IMR-90 (cell line): ENCODE measurements at regions not wholly inside any gene's neighbourhood (a gene's known extent, or its start where the extent isn't known, plus 50 kb on each side); places are given as distances from the start of the nearest gene placed in this dataset.

Source experiments
- ATAC-seq: fragments of 200-7000 bp; cut with Tn5 transposase; 2 replicates; pipeline ENCODE4 v1.9.1; 2020; ENCODE audit warnings: low read depth, mild to moderate bottlenecking, moderate library complexity
- BruUV-seq: library from RNA; stranded (reverse); fragments of 400-500 nt; replicated peaks from 2 replicates; lab custom pipeline; 2021; lab: Mats Ljungman, UMichigan
- CTCF ChIA-PET: fragments of 300-600 bp; formaldehyde crosslinking; extraction: SDS; loops from one replicate; lab custom pipeline; 2021; ENCODE audit warnings: antibody characterized with exemption; lab: Yijun Ruan, JAX
- POLR2A ChIA-PET: fragments of 300-600 bp; sonication (Branson Sonifier 250); formaldehyde crosslinking; loops from one replicate; lab custom pipeline; 2022; ENCODE audit warnings: antibody characterized with exemption; ENCODE audit not compliant: unreplicated experiment; lab: Charles Lee
- DNase-seq: peaks from one replicate; pipeline ENCODE4 v3.0.0; 2013
- H2AFZ ChIP-seq: replicated peaks from 2 replicates; pipeline ENCODE3; 2013; ENCODE audit warnings: low read length, mild to moderate bottlenecking; ENCODE audit not compliant: poor library complexity
- H2AK5ac ChIP-seq: 2 replicates; pipeline ENCODE4 v1.6.1; 2013; ENCODE audit warnings: low read depth, low read length, inconsistent platforms
- H2AK9ac ChIP-seq: replicated peaks from 2 replicates; pipeline ENCODE3; 2013; ENCODE audit warnings: mild to moderate bottlenecking, low read depth, low read length, moderate library complexity; ENCODE audit not compliant: poor library complexity
- H2BK120ac ChIP-seq: 2 replicates; pipeline ENCODE4 v1.6.1; 2013; ENCODE audit warnings: low read depth, low read length, inconsistent platforms
- H2BK15ac ChIP-seq: 3 replicates; pipeline ENCODE4 v1.6.1; 2013; ENCODE audit warnings: low read depth, low read length, inconsistent platforms
- H2BK20ac ChIP-seq: 2 replicates; pipeline ENCODE4 v1.6.1; 2013; ENCODE audit warnings: low read depth, mild to moderate bottlenecking, inconsistent platforms, low read length, moderate library complexity
- H2BK5ac ChIP-seq: 2 replicates; pipeline ENCODE4 v1.6.1; 2013; ENCODE audit warnings: mild to moderate bottlenecking, low read depth, low read length, inconsistent platforms; ENCODE audit not compliant: poor library complexity, severe bottlenecking
- H3K14ac ChIP-seq: replicated peaks from 2 replicates; pipeline ENCODE4 v1.6.1; 2013; ENCODE audit warnings: low read depth, low read length, inconsistent platforms
- H3K18ac ChIP-seq: 2 replicates; pipeline ENCODE4 v1.6.1; 2013; ENCODE audit warnings: low read depth, low read length, control low read depth
- H3K23ac ChIP-seq: 2 replicates; pipeline ENCODE4 v1.6.1; 2013; ENCODE audit warnings: low read depth, low read length, inconsistent platforms
- H3K27ac ChIP-seq: 2 replicates; pipeline ENCODE4 v1.5.1; 2013; ENCODE audit warnings: mild to moderate bottlenecking, control low read depth, low read length; ENCODE audit not compliant: insufficient read depth
- H3K27me3 ChIP-seq: 2 replicates; pipeline ENCODE4 v1.6.1; 2013; ENCODE audit warnings: low read length; ENCODE audit not compliant: control insufficient read depth, insufficient read depth
- H3K36me3 ChIP-seq: 2 replicates; pipeline ENCODE4 v1.6.1; 2013; ENCODE audit warnings: low read length, mixed read lengths; ENCODE audit not compliant: control insufficient read depth, insufficient read depth
- H3K4ac ChIP-seq: 2 replicates; pipeline ENCODE4 v1.6.1; 2013; ENCODE audit warnings: low read depth, low read length, inconsistent platforms
- H3K4me1 ChIP-seq: 2 replicates; pipeline ENCODE4 v1.6.1; 2013; ENCODE audit warnings: low read length, mixed read lengths; ENCODE audit not compliant: control insufficient read depth, insufficient read depth
- H3K4me2 ChIP-seq: 2 replicates; pipeline ENCODE4 v1.6.1; 2013; ENCODE audit warnings: low read depth, mild to moderate bottlenecking, control low read depth, low read length, moderate library complexity
- H3K4me3 ChIP-seq: 2 replicates; pipeline ENCODE4 v1.5.1; 2013; ENCODE audit warnings: low read depth, mild to moderate bottlenecking, control low read depth, low read length, moderate library complexity; ENCODE audit not compliant: insufficient read depth
- H3K56ac ChIP-seq: 2 replicates; pipeline ENCODE4 v1.6.1; 2013; ENCODE audit warnings: low read length, inconsistent platforms; ENCODE audit not compliant: insufficient read depth; ENCODE audit errors: extremely low read depth
- H3K79me1 ChIP-seq, 2 experiments: 2 replicates each; pipeline ENCODE4 v1.6.1; 2013; ENCODE audit warnings: low read length in 2 of 2, inconsistent platforms in 1 of 2, low read depth in 1 of 2
- H3K9ac ChIP-seq: 2 replicates; pipeline ENCODE4 v1.6.1; 2013; ENCODE audit warnings: low read depth, low read length, control low read depth
- H3K9me1 ChIP-seq: 2 replicates; pipeline ENCODE4 v1.6.1; 2013; ENCODE audit warnings: low read length, inconsistent platforms; ENCODE audit not compliant: insufficient read depth
- H3K9me3 ChIP-seq: 2 replicates; pipeline ENCODE4 v1.6.1; 2013; ENCODE audit warnings: low read length; ENCODE audit not compliant: control insufficient read depth, insufficient read depth
- H4K20me1 ChIP-seq: 2 replicates; pipeline ENCODE4 v1.6.1; 2013; ENCODE audit warnings: low read length, inconsistent platforms; ENCODE audit not compliant: insufficient read depth
- H4K5ac ChIP-seq: 2 replicates; pipeline ENCODE4 v1.6.1; 2013; ENCODE audit warnings: mild to moderate bottlenecking, low read depth, low read length, control low read depth
- H4K8ac ChIP-seq, 2 experiments: 2 replicates each; pipeline ENCODE4 v1.6.1; 2013; ENCODE audit warnings: low read depth in 2 of 2, low read length in 2 of 2, control low read depth in 1 of 2, inconsistent platforms in 1 of 2
- H4K91ac ChIP-seq: 2 replicates; pipeline ENCODE4 v1.6.1; 2013; ENCODE audit warnings: low read depth, low read length, inconsistent platforms; ENCODE audit not compliant: insufficient read depth
- RAD21 ChIP-seq: IDR thresholded peaks from 2 replicates; pipeline ENCODE4 v1.6.1; 2012; ENCODE audit warnings: low read length, improper control_type of control experiment
- RCOR1 ChIP-seq: IDR thresholded peaks from 2 replicates; pipeline ENCODE4 v1.6.1; 2012; ENCODE audit warnings: mild to moderate bottlenecking, low read length, improper control_type of control experiment; ENCODE audit not compliant: insufficient replicate concordance
- WGBS, 2 experiments: methylation state at CpG; one replicate each; pipeline versions ENCODE4 v1.1.5 to v1.1.7; 2013; ENCODE audit warnings: missing lambda C conversion rate in 2 of 2; ENCODE audit not compliant: insufficient read length in 1 of 2; ENCODE audit errors: extremely low coverage in 2 of 2; 5-methylcytosine and 5-hydroxymethylcytosine counted together
- dilution Hi-C: fragments of 300-500 bp; cut with HindIII; formaldehyde crosslinking; loops from one replicate; pipeline ENCODE4 v1.14.3; 2018; ENCODE audit warnings: low sequenced_read_pairs; ENCODE audit not compliant: unreplicated experiment
- in situ Hi-C: fragments of 300-500 bp; cut with MboI; formaldehyde crosslinking; loops from 3 replicates; pipeline ENCODE4 v1.14.3; 2019; ENCODE audit warnings: low sequenced_read_pairs, inconsistent platforms, mixed read lengths
- intact Hi-C: fragments of 100-400 bp; cut with micrococcal nuclease; formaldehyde crosslinking; loops from 2 replicates; pipeline ENCODE4 v1.10.0; 2022

DNA sequence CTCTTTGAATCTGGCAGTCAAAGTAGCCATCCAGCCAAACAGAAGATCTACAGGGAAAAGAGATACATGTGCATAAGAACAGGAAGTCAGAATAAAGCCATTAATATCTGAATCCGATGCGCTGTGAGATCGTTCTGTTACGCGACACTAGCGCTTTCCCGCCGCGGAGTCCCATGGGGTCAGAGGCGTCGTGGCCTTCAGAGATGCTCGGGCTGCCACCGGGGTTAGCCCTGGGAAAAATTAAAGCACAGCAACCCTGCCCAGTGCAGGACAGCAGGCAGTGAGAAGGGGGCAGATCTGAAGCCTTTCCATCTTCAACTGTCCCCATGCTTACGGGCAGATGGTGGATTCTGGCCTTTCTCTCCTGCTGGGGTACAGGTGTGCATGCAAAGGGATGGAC, 225.6 kb upstream of the MGMT start:
- Histone ChIP-seq H3K79me1 (no peaks in the 10 kb centered on the region), H3K4me2 (no peak overlapping the region), H3K23ac (no peak overlapping the region), H3K9me3 (peaks cover 14% of the 10 kb centered on the region), H4K91ac (no peak overlapping the region), H3K18ac (no peak overlapping the region), H2BK20ac (no peak overlapping the region), H3K27ac (no peak overlapping the region), H4K20me1 (no peaks in the 10 kb centered on the region), H4K5ac (no peak overlapping the region), H4K8ac (no peak overlapping the region), H3K9ac (no peak overlapping the region), H2BK15ac (no peak overlapping the region), H3K4me3 (no peak overlapping the region), H3K4ac (no peak overlapping the region), H3K27me3 (no peaks in the 10 kb centered on the region), H2AFZ (no peak overlapping the region), H3K4me1 (no peaks in the 10 kb centered on the region), H3K36me3 (no peaks in the 10 kb centered on the region), H2BK120ac (no peak overlapping the region), H2AK5ac (no peak overlapping the region), H2AK9ac (no peak overlapping the region), H2BK5ac (no peak overlapping the region), H3K56ac (no peak overlapping the region), H3K14ac (no peak overlapping the region), H3K9me1 (no peaks in the 10 kb centered on the region)
- POLR2A ChIA-PET = no interaction called here
- no peak for DNase-seq
- CTCF ChIA-PET = no interaction called here
- no peak for TF ChIP-seq RCOR1
- TF ChIP-seq RAD21 = no peak
- 86% methylated on average over 11 of the region's 14 CpGs; no CpG with 5 or more reads in 1 of the 2 experiments for WGBS, 2 experiments
- dilution Hi-C loops = no loop called here
- intact Hi-C loops = no loop called here
- in situ Hi-C loops = no loop called here
- no TSS peak for BruUV-seq
- no peak for ATAC-seq
